ENCODE measurements at regions not wholly inside any gene's neighbourhood (a gene's known extent, or its start where the extent isn't known, plus 50 kb on each side); places are given as distances from the start of the nearest gene placed in this dataset.

GRCh38 chr9:30943446-30944224 is 1440.8 kb upstream of the ACO1 start:
- no peak for DNase-seq (ENCODE audit: low read depth)

GRCh38 chr9:30944225-30944569 is 1440.2 kb upstream of the ACO1 start:
- DNase-seq (ENCODE audit: low read depth) = no peak

GRCh38 chr9:30944741-30945280 is 1439.6 kb upstream of the ACO1 start:
- no peak for DNase-seq (ENCODE audit: low read depth)

DNA sequence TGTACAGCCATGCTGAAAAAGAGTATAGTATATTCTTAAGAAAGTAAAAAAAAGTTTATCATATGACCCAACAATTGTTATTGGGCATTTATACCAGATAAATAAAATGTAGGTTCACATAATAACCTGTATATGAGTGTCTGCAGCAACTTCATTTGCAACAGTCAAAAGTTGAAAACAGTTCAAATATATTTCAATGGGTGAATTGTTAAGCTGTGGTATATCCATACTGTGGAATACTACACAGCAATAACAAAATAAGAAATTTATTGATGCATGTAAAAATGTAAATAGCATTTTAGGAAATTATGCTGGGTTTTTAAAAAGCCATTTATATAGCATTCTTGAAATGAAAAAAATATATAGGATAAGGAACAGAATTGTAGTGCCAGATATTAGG is 1420.1 kb upstream of the ACO1 start:
- DNase-seq (ENCODE audit: low read depth) = no peak

- no peak for DNase-seq (ENCODE audit: low read depth)
Observed at GRCh38 chr9:30967476-30967875, 1417.0 kb upstream of the ACO1 start.

- DNase-seq (ENCODE audit: low read depth) = no peak
Observed at GRCh38 chr9:30970186-30970585, 1414.3 kb upstream of the ACO1 start.

- DNase-seq (ENCODE audit: low read depth) = no peak
Observed at GRCh38 chr9:30970812-30971211, 1413.6 kb upstream of the ACO1 start.

GRCh38 chr9:30972654-30973053 is 1411.8 kb upstream of the ACO1 start:
- DNase-seq (ENCODE audit: low read depth) = no peak

GRCh38 chr9:30977965-30978364 is 1406.5 kb upstream of the ACO1 start:
- no peak for DNase-seq (ENCODE audit: low read depth)

GRCh38 chr9:30982301-30982700 is 1402.1 kb upstream of the ACO1 start:
- DNase-seq (ENCODE audit: low read depth) = no peak

DNA sequence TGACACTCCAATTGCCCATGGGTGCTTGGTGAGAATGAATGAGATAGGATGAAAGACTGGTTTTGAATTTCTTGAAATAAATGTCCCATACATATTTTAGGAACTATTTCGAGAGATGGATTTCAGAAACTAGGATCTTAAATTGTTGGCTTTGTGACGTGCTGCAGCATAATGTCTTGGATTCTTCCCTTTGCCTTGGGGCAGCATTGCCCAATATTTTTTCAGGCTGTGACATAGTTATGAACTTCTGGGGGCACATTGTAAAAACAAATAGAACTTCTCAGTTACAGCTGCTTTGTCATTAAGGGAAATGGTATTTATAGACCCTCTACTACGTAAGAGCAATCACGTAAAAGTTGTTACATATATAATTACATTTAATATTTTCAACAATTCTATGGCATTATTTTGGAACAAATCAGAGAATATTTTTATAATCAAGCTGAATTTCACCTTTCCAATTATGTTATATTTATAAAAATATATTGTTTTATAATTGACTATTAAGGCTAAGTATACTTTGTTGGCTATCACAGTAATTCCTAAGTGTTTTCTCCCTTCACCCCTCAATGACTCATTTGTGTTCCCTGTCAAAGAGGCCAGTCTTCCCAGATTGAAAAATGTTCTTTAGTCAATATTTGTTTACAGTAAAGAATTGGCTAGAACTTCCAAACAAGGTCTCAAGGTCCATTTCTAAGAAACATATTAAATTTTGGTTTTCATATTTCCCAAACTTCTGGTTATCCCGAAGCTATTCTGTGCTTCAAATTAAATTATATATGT is 1388.3 kb upstream of the ACO1 start:
- DNase-seq (ENCODE audit: low read depth) = no peak

DNA sequence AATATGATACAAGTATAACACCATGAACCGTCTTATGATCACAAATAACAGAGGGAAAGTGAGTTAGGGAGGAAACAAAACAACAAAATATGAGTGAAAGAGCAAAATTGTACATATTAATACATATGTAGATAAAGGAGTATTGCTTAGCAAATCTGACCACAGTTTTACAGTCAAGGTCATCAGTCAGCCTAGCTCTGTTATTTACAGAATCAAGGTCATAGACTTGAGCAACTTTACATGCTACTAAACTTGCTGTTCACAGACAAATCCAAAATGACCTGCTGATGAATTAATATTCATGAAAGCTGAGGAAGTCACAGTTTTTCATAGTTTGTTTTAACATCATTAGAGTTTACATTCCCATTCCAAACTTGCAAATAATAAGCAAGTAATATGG is 1387.7 kb upstream of the ACO1 start:
- DNase-seq (ENCODE audit: low read depth) = no peak

- DNase-seq (ENCODE audit: low read depth) = no peak
Observed at GRCh38 chr9:30997291-30997690, 1387.2 kb upstream of the ACO1 start.

DNA sequence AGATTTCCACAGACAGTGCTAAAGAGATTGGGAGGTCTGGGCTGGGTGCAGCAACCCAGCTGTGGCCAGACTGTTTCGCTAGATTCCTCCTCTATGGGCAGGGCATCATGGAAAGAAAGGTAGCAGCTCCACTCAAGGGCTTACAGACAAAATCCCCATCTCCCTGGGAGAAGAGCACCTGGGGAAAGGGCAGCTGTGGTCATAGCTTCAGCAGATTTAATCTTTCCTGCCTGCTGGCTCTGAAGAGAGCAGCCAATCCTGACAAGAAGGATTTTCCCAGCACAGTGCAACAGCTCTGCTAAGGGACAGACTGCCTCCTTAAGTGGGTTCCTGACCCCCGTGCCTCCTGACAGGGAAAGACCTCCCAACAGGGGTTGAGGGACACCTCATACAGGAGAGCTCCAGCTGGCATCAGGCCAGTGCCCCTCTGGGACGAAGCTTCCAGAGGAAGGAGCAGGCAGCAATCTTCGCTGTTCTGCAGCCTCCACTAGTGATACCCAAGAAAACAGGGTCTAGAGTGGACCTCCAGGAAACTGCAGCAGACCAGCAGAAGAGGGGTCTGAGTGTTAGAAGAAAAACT is 1379.3 kb upstream of the ACO1 start:
- DNase-seq (ENCODE audit: low read depth) = no peak

GRCh38 chr9:31013371-31013770 is 1371.1 kb upstream of the ACO1 start:
- DNase-seq (ENCODE audit: low read depth) = no peak

DNA sequence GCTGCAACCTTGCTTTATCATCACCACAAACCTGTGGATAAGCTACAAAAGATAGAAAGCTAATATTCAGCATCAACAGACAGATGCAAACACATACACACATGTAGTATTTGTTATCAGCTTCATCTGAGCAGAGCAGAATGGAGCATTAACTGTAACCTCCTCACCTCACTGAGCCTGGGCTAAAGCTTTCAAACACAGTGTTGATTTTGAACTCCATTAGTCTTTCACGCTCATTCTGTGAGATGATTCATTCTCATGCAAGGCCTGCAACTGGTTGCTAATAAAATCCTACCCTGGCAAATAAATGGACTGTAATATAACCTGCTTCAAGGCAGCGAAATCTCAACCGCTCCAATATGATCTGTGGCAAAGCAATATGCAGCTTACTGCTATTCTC is 1360.6 kb upstream of the ACO1 start:
- no peak for DNase-seq (ENCODE audit: low read depth)

GRCh38 chr9:31027678-31028077 is 1356.8 kb upstream of the ACO1 start:
- no peak for DNase-seq (ENCODE audit: low read depth)

DNA sequence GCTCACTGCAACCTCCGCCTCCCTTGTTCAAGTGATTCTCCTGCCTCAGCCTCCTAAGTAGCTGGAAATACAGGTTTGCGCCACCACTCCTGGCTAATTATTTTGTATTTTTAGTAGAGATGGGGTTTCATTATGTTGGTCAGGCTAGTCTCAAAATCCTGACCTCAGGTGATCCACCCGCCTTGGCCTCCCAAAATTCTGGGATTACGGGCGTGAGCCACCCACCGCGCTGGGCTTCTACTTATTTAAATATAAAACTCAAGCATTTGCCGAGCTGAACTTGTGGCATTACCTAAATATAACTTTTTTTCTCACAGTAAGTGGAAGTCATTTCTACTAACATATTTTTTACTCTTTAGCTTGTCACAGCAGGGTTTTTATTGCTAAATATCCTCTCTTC is 1356.3 kb upstream of the ACO1 start:
- no peak for DNase-seq (ENCODE audit: low read depth)

DNA sequence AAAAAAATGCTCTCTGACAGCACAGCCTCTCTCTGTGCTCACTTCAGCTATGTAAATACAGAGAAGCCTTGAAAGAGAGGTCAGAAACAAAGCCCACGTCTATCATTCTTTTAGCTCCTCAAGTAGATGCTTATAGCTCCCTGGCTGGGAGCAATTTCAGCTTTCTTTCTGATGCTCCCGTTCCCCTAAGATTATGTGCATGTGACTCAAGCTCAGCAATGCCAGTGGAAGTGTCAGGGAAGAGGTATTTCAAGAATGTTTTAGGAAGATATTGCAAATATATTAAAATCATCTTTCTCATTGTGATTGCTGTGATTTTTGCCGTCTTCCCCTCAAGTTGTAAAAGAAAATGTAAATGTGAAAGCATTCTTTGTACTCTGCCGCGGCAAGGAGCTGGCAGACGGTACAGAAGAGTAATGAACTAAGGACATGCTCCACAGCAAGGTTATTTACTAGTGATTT is 1353.7 kb upstream of the ACO1 start:
- DNase-seq (ENCODE audit: low read depth) = no peak

DNA sequence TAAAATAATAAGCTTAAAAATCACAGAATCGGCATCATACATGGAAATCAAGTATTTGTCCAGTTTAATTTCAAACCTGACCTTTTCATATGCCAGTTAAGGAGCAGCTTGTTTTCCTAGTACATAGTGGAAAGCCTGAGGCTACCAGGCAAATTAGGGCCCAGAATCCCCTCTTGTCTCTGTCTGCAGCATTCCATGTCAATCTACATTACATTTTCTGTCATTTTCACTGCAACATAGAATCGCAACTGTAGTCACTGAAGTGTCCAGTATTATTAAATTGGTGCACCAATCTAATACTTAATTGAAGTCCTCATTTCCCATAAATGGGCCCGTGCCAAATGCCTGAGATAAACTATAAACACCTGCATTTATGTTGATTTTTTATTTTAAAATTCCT is 1352.2 kb upstream of the ACO1 start:
- no peak for DNase-seq (ENCODE audit: low read depth)

- DNase-seq (ENCODE audit: low read depth) = no peak
Observed at GRCh38 chr9:31034311-31034710, 1350.1 kb upstream of the ACO1 start.

- DNase-seq (ENCODE audit: low read depth) = no peak
Observed at GRCh38 chr9:31040564-31040963, 1343.9 kb upstream of the ACO1 start.

DNA sequence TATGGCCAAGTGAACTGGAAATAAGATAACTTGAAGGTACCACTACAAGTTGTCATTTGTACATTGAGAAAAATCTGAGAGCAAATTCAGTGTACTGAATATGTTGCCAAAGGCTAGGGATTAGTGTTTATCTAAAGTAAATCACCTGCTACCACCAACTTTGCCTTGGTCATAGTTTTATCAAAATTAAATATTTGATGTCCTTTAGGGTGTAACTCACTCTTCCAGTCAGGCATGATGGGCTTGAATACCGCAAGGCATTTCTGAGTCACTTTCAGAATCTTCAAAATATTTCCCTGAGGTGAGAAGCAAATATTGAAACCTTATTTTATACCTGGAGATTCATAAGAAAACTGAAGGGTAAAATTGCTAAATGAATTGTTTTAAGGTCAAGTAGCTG is 1338.6 kb upstream of the ACO1 start:
- DNase-seq (ENCODE audit: low read depth) = no peak

All from RPMI7951 (cell line).